Caco-2 (cell line): ENCODE measurements at regions not wholly inside any gene's neighbourhood (a gene's known extent, or its start where the extent isn't known, plus 50 kb on each side); places are given as distances from the start of the nearest gene placed in this dataset.

Experiments
- BruUV-seq: library from RNA; stranded (reverse); fragments of 400-500 nt; replicated peaks from 2 replicates; lab custom pipeline; 2021; lab: Mats Ljungman, UMichigan
- CTCF ChIA-PET: fragments of 300-600 bp; sonication (Branson Sonifier 250); formaldehyde crosslinking; loops from one replicate; lab custom pipeline; 2022; ENCODE audit warnings: antibody characterized with exemption; lab: Charles Lee
- POLR2A ChIA-PET: fragments of 300-600 bp; sonication (Branson Sonifier 250); formaldehyde crosslinking; loops from one replicate; lab custom pipeline; 2022; ENCODE audit warnings: antibody characterized with exemption; lab: Charles Lee
- DNase-seq, 2 experiments: peaks; one replicate each; pipeline versions ENCODE4 v3.0.0 to v3.0.0-alpha.2; 2020 to 2022
- H3K27me3 ChIP-seq: replicated peaks from 2 replicates; pipeline ENCODE4 v1.6.0; 2011; ENCODE audit warnings: low read length; ENCODE audit not compliant: control insufficient read depth, insufficient read depth
- H3K36me3 ChIP-seq: 2 replicates; pipeline ENCODE4 v1.5.1; 2011; ENCODE audit warnings: low read length; ENCODE audit not compliant: control insufficient read depth, insufficient read depth
- H3K4me1 ChIP-seq: fragments of 250-450 bp; sonication (Bioruptor Pico); 2 replicates; pipeline ENCODE4 v1.5.1; 2020; ENCODE audit warnings: mild to moderate bottlenecking
- H3K4me3 ChIP-seq: 2 replicates; pipeline ENCODE4 v1.5.1; 2011; ENCODE audit warnings: low read depth, mild to moderate bottlenecking, control low read depth, low read length
- H3K9me3 ChIP-seq: fragments of 250-450 bp; sonication (Bioruptor Pico); 2 replicates; pipeline ENCODE4 v1.5.1; 2020; ENCODE audit warnings: mild to moderate bottlenecking, moderate library complexity
- H3K27ac Mint-ChIP-seq: one replicate; pipeline ENCODE4 v1.8.0; 2022; ENCODE audit warnings: mixed read lengths; ENCODE audit not compliant: unreplicated experiment
- H3K27me3 Mint-ChIP-seq: one replicate; pipeline ENCODE4 v1.8.0; 2022; ENCODE audit warnings: mixed read lengths; ENCODE audit not compliant: insufficient read depth, unreplicated experiment
- H3K36me3 Mint-ChIP-seq: one replicate; pipeline ENCODE4 v1.8.0; 2022; ENCODE audit warnings: mild to moderate bottlenecking, mixed read lengths; ENCODE audit not compliant: insufficient read depth, unreplicated experiment
- H3K4me1 Mint-ChIP-seq: one replicate; pipeline ENCODE4 v1.8.0; 2022; ENCODE audit warnings: low read depth, mixed read lengths; ENCODE audit not compliant: unreplicated experiment
- H3K4me3 Mint-ChIP-seq: one replicate; pipeline ENCODE4 v1.8.0; 2022; ENCODE audit warnings: mild to moderate bottlenecking, moderate library complexity, mixed read lengths; ENCODE audit not compliant: unreplicated experiment
- H3K9me3 Mint-ChIP-seq: one replicate; pipeline ENCODE4 v1.8.0; 2022; ENCODE audit warnings: mixed read lengths; ENCODE audit not compliant: unreplicated experiment
- intact Hi-C: fragments of 100-400 bp; cut with micrococcal nuclease; formaldehyde crosslinking; loops from one replicate; pipeline ENCODE4 v1.10.0; 2022; ENCODE audit not compliant: unreplicated experiment
- TF ChIP-seq, protein P1 (sequence below), 2 experiments: fragments of 200-600 bp in 1 of 2; IDR thresholded peaks; 1 replicate in 1 of 2; 2 replicates in 1 of 2; pipeline versions ENCODE4 v1.5.1 to v1.8.0; 2011 to 2022; ENCODE audit warnings: antibody characterized with exemption in 1 of 2, control low read depth in 1 of 2, inconsistent platforms in 1 of 2, low read depth in 1 of 2, low read length in 1 of 2, mild to moderate bottlenecking in 1 of 2, moderate library complexity in 1 of 2; ENCODE audit not compliant: insufficient read depth in 1 of 2, severe bottlenecking in 1 of 2, unreplicated experiment in 1 of 2

DNA sequence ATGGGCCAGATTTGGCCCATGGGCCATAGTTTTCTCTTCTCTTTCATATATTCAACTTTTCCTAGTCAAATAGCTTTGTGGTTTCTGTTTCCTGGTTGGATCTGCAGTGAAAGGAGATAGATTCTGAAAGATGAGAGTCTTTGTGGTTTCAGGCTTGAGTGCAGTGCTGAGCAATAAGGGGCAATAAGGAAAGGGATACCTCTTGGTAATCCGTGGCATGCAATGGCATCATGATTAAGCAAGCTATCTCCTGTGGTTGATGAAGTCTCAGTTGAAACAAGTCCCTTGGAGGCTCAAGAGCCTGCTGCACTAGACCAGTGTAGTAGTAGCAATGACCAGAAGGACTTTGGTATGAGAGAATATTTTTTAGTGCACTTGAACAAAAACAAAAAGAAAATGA, 187.7 kb upstream of the CNTNAP2 start:
- intact Hi-C loops, result no loop called here
- Mint-ChIP-seq H3K27ac (no peak overlapping the region), H3K4me3 (no peak overlapping the region), H3K4me1 (no peaks in the 10 kb centered on the region), H3K27me3 (no peaks in the 10 kb centered on the region), H3K9me3 (no peaks in the 10 kb centered on the region), H3K36me3 (no peaks in the 10 kb centered on the region)
- no peak overlapping the region for H3K4me3 ChIP-seq
- H3K36me3 ChIP-seq, result no peaks in the 10 kb centered on the region
- ChIA-PET CTCF (no interaction called here), POLR2A (no interaction called here)
- no peaks in the 10 kb centered on the region for H3K27me3 ChIP-seq
- no peak for DNase-seq
- TF ChIP-seq, protein P1, sequence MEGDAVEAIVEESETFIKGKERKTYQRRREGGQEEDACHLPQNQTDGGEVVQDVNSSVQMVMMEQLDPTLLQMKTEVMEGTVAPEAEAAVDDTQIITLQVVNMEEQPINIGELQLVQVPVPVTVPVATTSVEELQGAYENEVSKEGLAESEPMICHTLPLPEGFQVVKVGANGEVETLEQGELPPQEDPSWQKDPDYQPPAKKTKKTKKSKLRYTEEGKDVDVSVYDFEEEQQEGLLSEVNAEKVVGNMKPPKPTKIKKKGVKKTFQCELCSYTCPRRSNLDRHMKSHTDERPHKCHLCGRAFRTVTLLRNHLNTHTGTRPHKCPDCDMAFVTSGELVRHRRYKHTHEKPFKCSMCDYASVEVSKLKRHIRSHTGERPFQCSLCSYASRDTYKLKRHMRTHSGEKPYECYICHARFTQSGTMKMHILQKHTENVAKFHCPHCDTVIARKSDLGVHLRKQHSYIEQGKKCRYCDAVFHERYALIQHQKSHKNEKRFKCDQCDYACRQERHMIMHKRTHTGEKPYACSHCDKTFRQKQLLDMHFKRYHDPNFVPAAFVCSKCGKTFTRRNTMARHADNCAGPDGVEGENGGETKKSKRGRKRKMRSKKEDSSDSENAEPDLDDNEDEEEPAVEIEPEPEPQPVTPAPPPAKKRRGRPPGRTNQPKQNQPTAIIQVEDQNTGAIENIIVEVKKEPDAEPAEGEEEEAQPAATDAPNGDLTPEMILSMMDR (IDR thresholded peaks at IDR 0.05; ENCODE audit: insufficient read depth in 1 of 2, low read depth in 1 of 2, low read length in 1 of 2, severe bottlenecking in 1 of 2, unreplicated experiment in 1 of 2), result no peak
- no peaks in the 10 kb centered on the region for H3K9me3 ChIP-seq
- no TSS peak for BruUV-seq
- no peaks in the 10 kb centered on the region for H3K4me1 ChIP-seq

DNA sequence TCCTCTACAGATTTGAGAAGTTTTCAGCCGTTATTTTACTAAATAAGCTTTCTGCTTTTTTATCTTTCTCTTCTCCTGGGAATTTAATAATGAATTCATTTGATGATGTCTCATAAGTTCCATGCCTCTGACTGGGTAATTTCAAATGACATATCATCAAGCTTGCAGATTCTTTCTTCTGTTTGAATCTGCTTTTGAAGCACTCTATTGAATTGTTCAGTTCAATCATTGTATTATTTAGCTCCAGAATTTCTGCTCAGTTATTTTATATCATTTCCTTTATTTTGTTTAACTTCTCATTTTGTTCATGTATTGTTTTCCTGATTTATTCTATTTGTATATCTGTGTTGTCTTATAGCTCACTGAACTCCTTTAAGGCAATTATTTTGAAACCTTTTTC, 196.9 kb upstream of the CNTNAP2 start:
- intact Hi-C loops, result no loop called here
- DNase-seq, result no peak
- H3K4me3 ChIP-seq, result no peak overlapping the region
- H3K4me1 ChIP-seq, result peaks cover 4% of the 10 kb centered on the region; the same call in 1 of the 2 replicates
- no peaks in the 10 kb centered on the region for H3K27me3 Mint-ChIP-seq
- H3K36me3 Mint-ChIP-seq, result no peaks in the 10 kb centered on the region
- no peak overlapping the region for H3K27ac Mint-ChIP-seq
- TF ChIP-seq, protein P1 (IDR thresholded peaks at IDR 0.05; ENCODE audit: insufficient read depth in 1 of 2, low read depth in 1 of 2, low read length in 1 of 2, severe bottlenecking in 1 of 2, unreplicated experiment in 1 of 2), result no peak
- POLR2A ChIA-PET, result no interaction called here
- CTCF ChIA-PET, result no interaction called here
- no TSS peak for BruUV-seq
- H3K36me3 ChIP-seq, result no peaks in the 10 kb centered on the region
- H3K9me3 ChIP-seq, result peaks cover 12% of the 10 kb centered on the region; the same call in 1 of the 2 replicates
- no peaks in the 10 kb centered on the region for H3K4me1 Mint-ChIP-seq
- no peaks in the 10 kb centered on the region for H3K27me3 ChIP-seq
- H3K9me3 Mint-ChIP-seq, result peaks cover 29% of the 10 kb centered on the region
- H3K4me3 Mint-ChIP-seq, result no peak overlapping the region

DNA sequence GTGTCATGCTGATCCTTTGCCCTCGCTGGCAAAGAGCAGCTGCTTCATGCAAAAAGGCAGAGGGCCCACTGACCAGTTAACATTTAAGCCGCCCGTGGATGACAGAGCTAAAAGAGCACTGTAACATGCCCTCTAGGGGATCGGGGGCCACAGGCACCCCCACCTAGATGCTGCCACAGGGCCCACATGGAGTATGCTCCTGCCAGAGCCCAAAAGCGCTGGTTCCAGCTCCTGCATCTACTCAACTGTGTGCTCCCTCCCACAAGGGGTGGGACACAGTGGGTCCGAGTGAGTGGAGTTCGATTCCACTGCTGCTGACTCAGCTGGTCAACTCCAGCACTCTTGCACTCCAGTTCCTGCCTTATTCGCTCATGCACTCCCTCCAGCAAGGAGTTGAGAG, 199.8 kb upstream of the CNTNAP2 start:
- ChIA-PET CTCF (no interaction called here), POLR2A (no interaction called here)
- Mint-ChIP-seq H3K9me3 (peaks cover 29% of the 10 kb centered on the region), H3K27me3 (no peaks in the 10 kb centered on the region), H3K36me3 (no peaks in the 10 kb centered on the region), H3K4me3 (no peak overlapping the region), H3K4me1 (no peaks in the 10 kb centered on the region), H3K27ac (no peak overlapping the region)
- no peaks in the 10 kb centered on the region for H3K27me3 ChIP-seq
- peaks cover 9% of the 10 kb centered on the region; the same call in 1 of the 2 replicates for H3K9me3 ChIP-seq
- peaks cover 4% of the 10 kb centered on the region; the same call in 1 of the 2 replicates for H3K4me1 ChIP-seq
- DNase-seq, result no peak
- no TSS peak for BruUV-seq
- TF ChIP-seq, protein P1 (IDR thresholded peaks at IDR 0.05; ENCODE audit: insufficient read depth in 1 of 2, low read depth in 1 of 2, low read length in 1 of 2, severe bottlenecking in 1 of 2, unreplicated experiment in 1 of 2), result no peak
- H3K36me3 ChIP-seq, result no peaks in the 10 kb centered on the region
- no peak overlapping the region for H3K4me3 ChIP-seq
- intact Hi-C loops, result no loop called here
